ENCODE measurements at regions not wholly inside any gene's neighbourhood (a gene's known extent, or its start where the extent isn't known, plus 50 kb on each side); places are given as distances from the start of the nearest gene placed in this dataset.

DNA sequence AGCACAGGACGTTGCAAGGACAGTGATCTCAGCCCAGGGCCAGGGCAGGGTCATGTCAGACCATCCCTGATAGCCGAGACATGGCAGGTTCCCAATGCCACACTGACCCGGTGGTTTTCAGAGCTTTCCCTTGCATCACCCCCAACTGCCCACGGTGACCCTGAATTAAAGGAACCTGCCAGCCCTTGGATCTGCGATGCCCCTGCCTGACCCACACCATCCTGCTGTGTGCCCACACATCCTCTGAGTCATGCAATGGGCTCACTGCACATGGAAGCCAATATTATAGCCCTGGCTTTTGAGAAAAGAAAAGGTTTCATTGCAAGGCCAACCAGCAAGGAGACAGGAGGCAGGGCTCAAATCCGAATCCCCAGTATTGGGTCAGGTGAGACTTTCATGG, 132.6 kb upstream of the CST7 start:
- H3K4me3 Mint-ChIP-seq = no peak overlapping the region
- intact Hi-C loops (cut with micrococcal nuclease) = no loop called here
- H3K4me1 Mint-ChIP-seq (ENCODE audit: low read depth) = no peaks in the 10 kb centered on the region
- CTCF ChIA-PET = no interaction called here
- no peaks in the 10 kb centered on the region for H3K27me3 Mint-ChIP-seq
- no peak for DNase-seq
- ATAC-seq = no peak
- no peaks in the 10 kb centered on the region for H3K36me3 Mint-ChIP-seq (ENCODE audit: low read depth)
- no peaks in the 10 kb centered on the region for H3K9me3 Mint-ChIP-seq
- TF ChIP-seq, protein P1, sequence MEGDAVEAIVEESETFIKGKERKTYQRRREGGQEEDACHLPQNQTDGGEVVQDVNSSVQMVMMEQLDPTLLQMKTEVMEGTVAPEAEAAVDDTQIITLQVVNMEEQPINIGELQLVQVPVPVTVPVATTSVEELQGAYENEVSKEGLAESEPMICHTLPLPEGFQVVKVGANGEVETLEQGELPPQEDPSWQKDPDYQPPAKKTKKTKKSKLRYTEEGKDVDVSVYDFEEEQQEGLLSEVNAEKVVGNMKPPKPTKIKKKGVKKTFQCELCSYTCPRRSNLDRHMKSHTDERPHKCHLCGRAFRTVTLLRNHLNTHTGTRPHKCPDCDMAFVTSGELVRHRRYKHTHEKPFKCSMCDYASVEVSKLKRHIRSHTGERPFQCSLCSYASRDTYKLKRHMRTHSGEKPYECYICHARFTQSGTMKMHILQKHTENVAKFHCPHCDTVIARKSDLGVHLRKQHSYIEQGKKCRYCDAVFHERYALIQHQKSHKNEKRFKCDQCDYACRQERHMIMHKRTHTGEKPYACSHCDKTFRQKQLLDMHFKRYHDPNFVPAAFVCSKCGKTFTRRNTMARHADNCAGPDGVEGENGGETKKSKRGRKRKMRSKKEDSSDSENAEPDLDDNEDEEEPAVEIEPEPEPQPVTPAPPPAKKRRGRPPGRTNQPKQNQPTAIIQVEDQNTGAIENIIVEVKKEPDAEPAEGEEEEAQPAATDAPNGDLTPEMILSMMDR (IDR thresholded peaks at IDR 0.05) = no peak
- POLR2A ChIA-PET = no interaction called here
- H3K27ac Mint-ChIP-seq = no peak overlapping the region

DNA sequence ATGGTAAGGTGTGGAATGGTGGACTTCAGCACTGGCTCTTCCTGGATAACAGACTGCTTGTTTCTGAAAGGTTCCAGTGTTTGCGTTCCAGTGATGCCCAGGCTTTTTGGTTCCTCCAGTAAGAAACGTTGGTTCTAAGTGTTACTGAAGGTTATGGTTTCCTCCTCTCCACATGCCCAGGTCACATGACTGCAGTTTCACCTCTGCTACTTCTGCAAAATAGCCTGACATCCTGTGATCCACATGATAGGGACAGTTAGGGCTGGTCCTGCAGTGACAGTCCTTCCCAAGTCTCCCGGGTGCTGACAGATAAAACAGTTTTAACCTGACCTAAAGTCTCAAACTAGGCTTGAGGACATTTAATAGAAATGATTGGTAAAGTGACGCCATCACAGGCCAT, 132.2 kb upstream of the CST7 start:
- Mint-ChIP-seq H3K9me3 (no peaks in the 10 kb centered on the region), H3K27ac (no peak overlapping the region), H3K4me3 (no peak overlapping the region), H3K36me3 (ENCODE audit: low read depth) (no peaks in the 10 kb centered on the region), H3K4me1 (ENCODE audit: low read depth) (no peaks in the 10 kb centered on the region), H3K27me3 (no peaks in the 10 kb centered on the region)
- no peak for ATAC-seq
- ChIA-PET CTCF (no interaction called here), POLR2A (no interaction called here)
- TF ChIP-seq, protein P1 (IDR thresholded peaks at IDR 0.05) = no peak
- DNase-seq = no peak
- intact Hi-C loops (cut with micrococcal nuclease) = no loop called here

- intact Hi-C loops (cut with micrococcal nuclease) = no loop called here
- ATAC-seq (no peak), DNase-seq (no peak)
- POLR2A ChIA-PET = no interaction called here
- no peak overlapping the region for H3K27ac Mint-ChIP-seq
- no peak overlapping the region for H3K4me3 Mint-ChIP-seq
- H3K36me3 Mint-ChIP-seq (ENCODE audit: low read depth) = no peaks in the 10 kb centered on the region
- CTCF ChIA-PET = no interaction called here
- H3K27me3 Mint-ChIP-seq = no peaks in the 10 kb centered on the region
- no peaks in the 10 kb centered on the region for H3K4me1 Mint-ChIP-seq (ENCODE audit: low read depth)
- TF ChIP-seq, protein P1 (IDR thresholded peaks at IDR 0.05) = no peak
- no peaks in the 10 kb centered on the region for H3K9me3 Mint-ChIP-seq
Observed at GRCh38 chr20:24817351-24817750, 131.7 kb upstream of the CST7 start.

GRCh38 chr20:24818056-24818455, 131.0 kb upstream of the CST7 start:
- H3K27ac Mint-ChIP-seq = no peak overlapping the region
- H3K4me1 Mint-ChIP-seq (ENCODE audit: low read depth) = no peaks in the 10 kb centered on the region
- no peak overlapping the region for H3K4me3 Mint-ChIP-seq
- H3K9me3 Mint-ChIP-seq = no peaks in the 10 kb centered on the region
- TF ChIP-seq, protein P1 (IDR thresholded peaks at IDR 0.05) = no peak
- H3K27me3 Mint-ChIP-seq = no peaks in the 10 kb centered on the region
- CTCF ChIA-PET = no interaction called here
- DNase-seq (no peak), ATAC-seq (no peak)
- H3K36me3 Mint-ChIP-seq (ENCODE audit: low read depth) = no peaks in the 10 kb centered on the region
- intact Hi-C loops (cut with micrococcal nuclease) = no loop called here
- POLR2A ChIA-PET = no interaction called here

DNA sequence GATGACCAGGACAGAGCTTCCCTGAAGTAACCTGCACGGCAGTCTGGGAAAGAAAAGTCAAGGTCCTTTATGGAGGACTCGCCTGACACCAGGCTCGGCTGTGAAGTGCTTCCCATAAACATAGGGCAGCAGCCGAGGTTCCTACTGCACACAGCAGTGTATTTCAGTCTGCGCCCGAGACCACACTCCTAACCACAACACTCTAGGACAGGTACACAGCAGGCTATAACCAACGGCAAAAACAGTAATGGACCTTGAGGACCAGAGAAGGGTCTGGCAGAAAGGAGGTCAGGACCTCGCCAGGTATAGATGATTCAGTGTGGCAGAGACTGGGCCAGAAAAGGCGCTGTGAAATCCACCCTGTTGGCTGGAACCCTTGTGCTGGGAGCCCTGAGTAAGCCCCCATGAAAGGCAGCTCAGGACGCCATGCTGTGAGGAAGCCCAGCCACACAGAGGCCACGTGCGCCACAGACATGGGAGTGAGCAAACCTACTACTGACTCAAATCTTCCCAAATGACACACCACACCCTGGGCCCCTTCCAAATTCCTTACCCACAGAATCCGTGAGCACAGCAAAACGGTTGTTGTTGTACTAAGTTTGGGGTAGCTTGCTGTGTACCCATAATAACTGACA, 129.6 kb upstream of the CST7 start:
- TF ChIP-seq, protein P1 (IDR thresholded peaks at IDR 0.05) = no peak
- Mint-ChIP-seq H3K27me3 (no peaks in the 10 kb centered on the region), H3K36me3 (ENCODE audit: low read depth) (no peaks in the 10 kb centered on the region), H3K27ac (no peak overlapping the region), H3K4me1 (ENCODE audit: low read depth) (no peaks in the 10 kb centered on the region), H3K4me3 (no peak overlapping the region), H3K9me3 (no peaks in the 10 kb centered on the region)
- CTCF ChIA-PET = no interaction called here
- no peak for DNase-seq
- ATAC-seq = no peak
- intact Hi-C loops (cut with micrococcal nuclease) = no loop called here
- POLR2A ChIA-PET = interaction anchor here (0.7 kb wide), 1 partner anchor 29 kb away, joined by 3 read pairs; no protein-coding TSS in a partner anchor
